HG03571 (cell line): ENCODE measurements at regions not wholly inside any gene's neighbourhood (a gene's known extent, or its start where the extent isn't known, plus 50 kb on each side); places are given as distances from the start of the nearest gene placed in this dataset.
"Not testable (repeated sequence)": the region's sequence is repeated elsewhere in the genome, so short reads cannot be mapped to it uniquely, and the experiment has no call there.

Experiments
- ATAC-seq: cut with Tn5 transposase; IDR thresholded peaks from one replicate; pipeline ENCODE4 v1.9.1; 2021; ENCODE audit not compliant: unreplicated experiment

GRCh38 chr12:46574847-46575246 is 202.3 kb upstream of the SLC38A2 start:
- ATAC-seq: no peak

GRCh38 chr12:46573347-46573658 is 200.7 kb upstream of the SLC38A2 start:
- ATAC-seq: no peak

- ATAC-seq: no peak
Observed at GRCh38 chr12:46572644-46573346, 200.2 kb upstream of the SLC38A2 start.

- no peak for ATAC-seq
Observed at GRCh38 chr12:46571608-46572007, 199.0 kb upstream of the SLC38A2 start.

DNA sequence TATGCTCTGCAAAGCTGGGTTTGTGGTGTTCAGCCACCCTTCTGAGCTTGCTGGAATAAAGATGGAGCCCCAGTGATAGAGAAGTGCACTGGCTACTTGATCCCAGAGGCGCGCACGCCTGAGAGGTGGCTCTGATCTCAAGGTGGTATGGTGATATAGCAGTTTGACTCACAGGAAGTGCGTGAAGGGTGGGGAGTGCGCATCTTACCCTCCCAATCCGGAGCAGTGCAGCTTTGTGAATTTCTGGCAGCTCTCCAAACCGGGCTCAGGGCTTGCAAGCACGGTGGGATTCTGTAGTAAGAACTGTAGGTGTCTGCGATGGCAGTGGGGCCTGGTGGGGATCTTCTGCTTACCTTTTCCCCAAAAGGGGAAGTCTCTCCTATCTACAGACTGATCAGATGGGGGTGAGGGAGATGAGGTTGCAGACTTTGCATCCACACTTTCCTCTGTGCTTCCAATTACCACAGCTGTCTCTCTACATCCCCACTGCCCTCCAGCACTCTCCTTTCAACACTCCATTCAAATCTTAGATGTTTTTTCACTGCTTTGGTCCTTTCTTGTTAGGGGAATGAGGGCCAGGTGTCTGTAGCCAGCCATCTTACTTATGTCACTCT is 197.4 kb upstream of the SLC38A2 start:
- ATAC-seq: no peak

DNA sequence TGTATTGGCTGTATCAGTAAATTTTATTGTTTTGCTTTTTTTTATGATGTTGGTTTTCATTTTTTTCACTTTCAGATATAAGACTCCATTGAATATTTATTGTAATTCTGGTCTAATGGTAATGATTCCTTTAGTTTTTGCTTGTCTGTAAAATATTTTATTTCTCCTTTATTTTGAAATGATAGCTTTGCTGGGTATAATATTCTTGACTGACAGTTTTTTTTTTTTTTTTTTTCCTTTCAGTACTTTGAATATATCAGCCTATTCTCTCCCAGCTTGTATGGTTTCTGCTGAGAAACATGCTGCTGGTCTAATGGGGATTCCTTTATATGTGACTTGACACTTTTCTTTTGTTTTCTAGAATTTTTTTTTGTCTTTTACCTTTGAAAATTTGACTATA is 195.1 kb upstream of the SLC38A2 start:
- no peak for ATAC-seq

DNA sequence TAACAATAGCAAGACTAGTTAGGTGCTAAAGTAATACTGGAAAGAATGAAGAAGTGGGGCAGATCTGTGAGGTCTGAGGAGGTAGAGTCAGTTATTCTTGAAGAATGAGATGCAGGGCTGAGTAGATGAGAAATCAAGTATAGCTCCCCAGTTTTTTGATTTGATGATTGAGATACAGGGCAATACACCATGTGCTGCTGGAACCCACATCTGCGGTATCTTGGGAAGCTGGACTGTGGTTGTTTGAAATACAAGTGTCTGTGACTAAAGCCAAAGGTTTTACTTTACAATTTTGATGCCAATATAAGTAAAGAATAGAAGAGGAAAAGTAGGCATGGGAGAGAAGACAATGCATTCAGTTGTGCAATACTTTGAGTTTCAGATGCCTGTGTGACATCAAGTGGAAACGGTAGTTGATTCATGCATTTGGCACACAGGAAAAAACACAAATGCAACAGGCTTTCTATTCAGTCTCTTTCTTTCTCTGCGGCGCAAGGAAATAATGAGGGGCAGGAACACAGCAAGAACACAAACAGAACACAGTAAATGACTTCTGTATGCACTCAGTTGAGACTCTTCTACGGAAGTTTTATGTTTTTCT is 190.2 kb upstream of the SLC38A2 start:
- ATAC-seq: no peak

DNA sequence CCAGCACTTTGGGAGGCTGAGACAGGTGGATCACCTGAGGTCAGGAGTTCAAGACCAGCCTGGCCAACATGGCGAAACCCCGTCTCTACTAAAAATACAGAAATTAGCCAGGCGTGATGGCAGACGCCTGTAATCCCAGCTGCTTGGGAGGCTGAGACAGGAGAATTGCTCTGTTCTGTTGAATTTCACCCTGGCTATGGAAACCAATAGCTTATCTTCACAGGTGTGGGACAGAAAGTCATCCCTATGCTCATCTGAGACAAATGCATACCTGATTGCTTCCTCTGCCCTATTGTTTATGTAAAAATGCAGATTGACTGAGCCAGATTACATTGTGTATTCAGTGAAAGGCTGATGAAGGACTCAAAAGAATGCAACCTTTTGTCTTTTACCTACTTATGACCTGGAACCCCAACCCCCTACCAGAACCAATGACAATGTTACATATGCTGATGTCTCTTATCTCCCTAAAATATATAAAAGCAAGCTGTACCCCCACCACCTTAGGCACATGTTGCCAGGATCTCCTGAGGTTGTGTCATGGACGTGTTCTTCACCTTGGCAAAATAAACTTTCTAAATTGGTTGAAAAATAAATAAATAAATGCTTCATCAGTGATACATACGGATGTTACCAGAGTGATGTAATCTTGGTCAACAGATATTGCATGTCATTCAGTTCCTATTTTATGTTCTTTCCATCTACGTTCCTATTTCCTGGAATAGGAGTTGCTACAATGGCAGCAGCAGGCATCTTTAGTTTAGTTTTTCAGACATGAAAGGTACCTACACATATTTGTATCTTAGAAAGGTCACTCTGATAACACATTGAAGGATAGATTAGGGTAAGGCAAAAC is 189.4 kb upstream of the SLC38A2 start:
- ATAC-seq: not testable (repeated sequence)

DNA sequence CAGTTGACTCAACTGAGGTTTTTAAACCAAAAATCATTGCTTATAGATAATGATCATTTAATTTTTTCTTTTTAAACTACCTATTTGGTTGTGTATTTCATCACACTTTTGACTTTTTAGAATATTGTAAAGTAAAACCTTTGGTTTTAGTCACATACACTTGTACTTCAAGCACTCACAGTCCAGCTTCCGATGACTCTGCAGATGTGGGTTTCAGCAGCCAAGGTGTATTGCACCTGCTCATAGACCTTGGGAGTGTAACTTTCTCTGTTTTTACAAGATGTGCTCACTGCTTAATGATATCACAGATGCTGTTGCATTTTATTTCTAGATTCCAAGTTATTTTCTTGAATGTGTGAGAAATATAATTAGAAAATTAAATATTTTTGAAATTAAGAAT is 188.3 kb upstream of the SLC38A2 start:
- ATAC-seq: no peak

GRCh38 chr12:46560089-46560488 is 187.5 kb upstream of the SLC38A2 start:
- no peak for ATAC-seq

GRCh38 chr12:46559311-46559710 is 186.7 kb upstream of the SLC38A2 start:
- ATAC-seq: no peak

DNA sequence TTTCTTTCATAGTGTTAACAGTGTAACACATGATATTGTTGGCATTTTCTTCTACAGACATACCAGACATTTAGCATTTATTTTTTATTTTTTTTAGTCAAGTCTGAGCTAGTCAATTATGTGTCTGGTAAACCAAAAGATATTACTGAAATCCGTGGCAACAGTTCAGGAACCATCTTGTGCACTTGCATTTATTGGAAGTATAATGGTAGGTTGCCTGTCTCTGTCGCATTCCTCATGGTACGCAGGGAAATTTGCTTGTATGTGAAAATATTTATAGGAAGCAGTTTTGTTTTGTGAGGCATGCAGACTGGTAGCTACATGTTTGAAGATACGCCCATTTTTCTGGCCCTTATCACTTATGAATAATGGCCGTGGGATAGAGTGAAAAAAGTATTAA is 186.1 kb upstream of the SLC38A2 start:
- no peak for ATAC-seq

DNA sequence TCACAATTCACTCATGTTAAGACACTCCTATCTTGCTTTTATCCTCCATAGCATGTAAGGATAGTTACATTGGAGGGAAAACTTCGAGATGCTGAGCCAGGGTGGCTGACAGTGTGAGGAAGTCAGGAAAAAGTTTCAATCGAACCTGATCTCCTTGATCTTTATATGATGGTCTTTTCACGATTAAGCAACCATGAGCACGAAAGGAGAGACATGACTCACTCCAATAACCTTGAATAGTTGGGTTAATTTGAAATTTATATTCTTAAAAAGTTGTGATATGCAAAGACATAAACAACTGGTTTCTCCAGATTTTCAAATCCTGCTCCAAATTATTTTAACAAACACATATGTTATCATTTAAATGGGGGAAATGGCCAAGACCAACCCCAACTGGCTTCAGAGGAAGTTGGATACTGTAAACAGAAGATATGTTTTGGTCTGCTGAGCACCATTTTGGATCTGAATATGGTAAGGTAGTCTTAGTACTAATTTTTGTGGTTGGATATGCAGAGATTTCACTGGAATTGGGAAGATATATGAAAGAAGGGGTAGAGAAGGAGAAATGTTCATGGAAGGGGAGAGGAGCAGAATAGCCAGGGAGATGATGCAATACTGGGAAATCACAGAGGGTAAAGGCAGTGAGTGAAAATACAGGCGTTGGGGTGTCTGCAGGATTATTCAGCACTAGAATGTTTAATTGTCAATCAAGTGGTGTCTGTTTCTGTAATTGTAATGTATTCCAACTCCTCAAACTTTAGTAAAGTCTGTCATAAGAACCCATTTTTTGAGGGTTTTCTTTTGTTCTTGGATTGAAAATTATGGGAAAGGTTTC is 185.2 kb upstream of the SLC38A2 start:
- ATAC-seq: no peak

- no peak for ATAC-seq
Observed at GRCh38 chr12:46556819-46557524, 184.4 kb upstream of the SLC38A2 start.

DNA sequence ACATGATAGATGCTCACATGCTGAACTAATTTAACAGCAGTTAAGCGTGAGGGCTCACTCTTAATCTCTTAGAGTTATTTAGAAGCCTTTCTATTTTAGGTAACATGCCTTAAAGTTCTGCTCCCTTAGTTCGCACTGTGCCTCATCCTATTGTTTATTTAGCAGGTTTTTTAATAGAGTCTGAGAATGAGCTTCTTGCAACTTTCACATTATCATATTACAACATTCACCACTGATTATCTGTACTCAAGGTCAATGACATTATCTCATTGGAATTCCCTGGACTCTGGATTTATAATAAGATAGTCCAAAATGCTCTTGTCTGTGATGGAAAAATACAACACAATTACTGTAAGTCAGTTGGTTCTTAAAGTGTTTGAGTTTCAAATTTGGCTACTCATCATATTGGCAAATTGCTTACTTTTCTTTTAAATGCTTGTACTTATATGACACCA is 183.6 kb upstream of the SLC38A2 start:
- ATAC-seq: no peak

GRCh38 chr12:46555406-46555852 is 182.9 kb upstream of the SLC38A2 start:
- ATAC-seq: no peak

- no peak for ATAC-seq
Observed at GRCh38 chr12:46554460-46554859, 181.9 kb upstream of the SLC38A2 start.

DNA sequence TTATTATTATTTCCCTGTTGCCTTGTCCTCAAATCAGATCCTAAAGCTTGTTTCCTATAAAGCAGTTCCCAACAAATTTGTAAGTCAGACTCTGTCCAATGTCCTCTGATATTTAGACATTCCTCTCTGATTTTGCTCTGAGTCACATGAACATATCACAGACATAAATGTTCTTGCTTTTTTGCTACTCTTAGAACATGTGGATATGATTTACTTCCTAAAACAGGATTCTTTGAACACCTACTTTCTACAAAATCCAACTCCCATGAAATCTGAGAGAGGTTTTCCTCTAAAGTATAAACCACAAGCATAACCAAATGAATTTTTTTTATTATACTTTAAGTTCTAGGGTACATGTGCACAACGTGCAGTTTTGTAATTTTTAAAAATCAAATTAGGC is 181.3 kb upstream of the SLC38A2 start:
- no peak for ATAC-seq

GRCh38 chr12:46553266-46553665 is 180.7 kb upstream of the SLC38A2 start:
- ATAC-seq: no peak

DNA sequence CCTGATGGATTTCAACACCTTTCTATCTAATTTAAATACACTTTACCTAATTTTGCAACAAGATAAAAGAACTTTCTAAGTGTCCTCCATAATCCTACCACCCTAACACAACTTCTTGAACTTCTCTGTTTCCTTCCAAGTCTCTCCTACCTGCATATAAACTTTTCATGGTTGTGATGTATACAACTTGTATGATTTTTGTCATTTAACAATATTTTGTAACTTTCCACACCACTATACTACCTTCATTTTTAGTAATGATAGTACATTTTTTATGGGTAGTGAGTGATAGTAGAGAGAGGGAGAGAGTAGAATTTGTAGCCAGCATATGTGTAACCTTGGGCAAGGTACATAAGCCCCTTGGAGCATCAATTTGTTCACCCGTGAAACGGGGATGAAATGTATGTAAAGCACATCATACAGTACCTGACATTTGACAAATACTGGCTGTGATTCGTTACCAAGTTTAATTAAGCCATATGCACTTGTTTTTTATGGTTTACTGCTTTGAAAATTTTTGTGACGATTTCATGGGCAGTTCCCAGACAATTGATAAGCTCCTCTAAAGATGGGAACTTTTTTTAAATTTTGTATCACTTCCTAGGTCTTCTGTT is 177.8 kb upstream of the SLC38A2 start:
- ATAC-seq: no peak
